Sigmoid colon (tissue), 4 donors: ENCODE measurements at regions not wholly inside any gene's neighbourhood (a gene's known extent, or its start where the extent isn't known, plus 50 kb on each side); places are given as distances from the start of the nearest gene placed in this dataset.

Source experiments
- CTCF ChIP-seq, 4 experiments: fragments of 450-650 bp in 3 of 4; fragments of 200-600 bp in 1 of 4; IDR thresholded peaks; one replicate each; pipeline ENCODE4 v1.5.1; 2016 to 2019; ENCODE audit warnings: antibody characterized with exemption in 4 of 4, mild to moderate bottlenecking in 3 of 4, moderate library complexity in 2 of 4
- EP300 ChIP-seq, 4 donors: sonication (generic); formaldehyde crosslinking; IDR thresholded peaks; one replicate each; pipeline ENCODE4 v1.6.1; 2017; ENCODE audit warnings: antibody characterized with exemption in 4 of 4
- POLR2A ChIP-seq, 2 donors: fragments of 450-650 bp; IDR thresholded peaks; one replicate each; pipeline ENCODE4 v1.6.1; 2016; ENCODE audit warnings: antibody characterized with exemption in 2 of 2, mild to moderate bottlenecking in 2 of 2, moderate library complexity in 2 of 2
- POLR2AphosphoS5 ChIP-seq, 4 donors: sonication (generic); formaldehyde crosslinking; IDR thresholded peaks; one replicate each; pipeline ENCODE4 v1.6.1; 2017; ENCODE audit warnings: antibody characterized with exemption in 4 of 4

GRCh38 chr6:108768792-108769524, 79.3 kb upstream of the ARMC2 start:
- no peak for TF ChIP-seq POLR2A (IDR thresholded peaks at IDR 0.05)
- TF ChIP-seq POLR2AphosphoS5 (IDR thresholded peaks at IDR 0.05): no peak
- no peak for TF ChIP-seq CTCF (IDR thresholded peaks at IDR 0.05)
- TF ChIP-seq EP300 (IDR thresholded peaks at IDR 0.05): no peak
